ENCODE measurements at regions not wholly inside any gene's neighbourhood (a gene's known extent, or its start where the extent isn't known, plus 50 kb on each side); places are given as distances from the start of the nearest gene placed in this dataset.

DNA sequence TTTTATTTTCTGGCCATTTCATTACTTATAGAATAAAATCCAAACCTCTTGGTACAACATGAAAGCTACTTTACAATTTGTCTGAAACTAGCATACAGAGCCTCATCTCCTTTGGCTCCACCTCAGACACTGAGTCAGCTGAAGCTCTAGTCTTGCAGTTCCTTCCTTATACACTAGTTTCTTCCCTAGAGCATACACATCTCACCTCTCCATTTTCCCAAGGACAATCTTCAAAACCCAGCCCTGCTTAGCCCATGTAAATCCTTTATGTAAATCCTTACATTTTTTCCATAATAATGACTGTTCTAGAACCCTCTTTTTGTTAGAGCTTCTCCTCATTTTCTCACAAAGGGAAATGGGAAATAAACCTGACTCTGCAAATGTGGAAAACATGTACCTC, 463.4 kb downstream of the SLC16A7 start:
- TF ChIP-seq, protein P1, sequence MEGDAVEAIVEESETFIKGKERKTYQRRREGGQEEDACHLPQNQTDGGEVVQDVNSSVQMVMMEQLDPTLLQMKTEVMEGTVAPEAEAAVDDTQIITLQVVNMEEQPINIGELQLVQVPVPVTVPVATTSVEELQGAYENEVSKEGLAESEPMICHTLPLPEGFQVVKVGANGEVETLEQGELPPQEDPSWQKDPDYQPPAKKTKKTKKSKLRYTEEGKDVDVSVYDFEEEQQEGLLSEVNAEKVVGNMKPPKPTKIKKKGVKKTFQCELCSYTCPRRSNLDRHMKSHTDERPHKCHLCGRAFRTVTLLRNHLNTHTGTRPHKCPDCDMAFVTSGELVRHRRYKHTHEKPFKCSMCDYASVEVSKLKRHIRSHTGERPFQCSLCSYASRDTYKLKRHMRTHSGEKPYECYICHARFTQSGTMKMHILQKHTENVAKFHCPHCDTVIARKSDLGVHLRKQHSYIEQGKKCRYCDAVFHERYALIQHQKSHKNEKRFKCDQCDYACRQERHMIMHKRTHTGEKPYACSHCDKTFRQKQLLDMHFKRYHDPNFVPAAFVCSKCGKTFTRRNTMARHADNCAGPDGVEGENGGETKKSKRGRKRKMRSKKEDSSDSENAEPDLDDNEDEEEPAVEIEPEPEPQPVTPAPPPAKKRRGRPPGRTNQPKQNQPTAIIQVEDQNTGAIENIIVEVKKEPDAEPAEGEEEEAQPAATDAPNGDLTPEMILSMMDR (conservative IDR thresholded peaks at IDR 0.05 in 1 of 2, IDR thresholded peaks at IDR 0.05 in 1 of 2; ENCODE audit: extremely low read depth in 1 of 2, insufficient read depth in 1 of 2, low read depth in 1 of 2, low read length in 2 of 2) = peak in 1 of 2 donors; percentile 6
- no peak for TF ChIP-seq EZH2 (IDR thresholded peaks at IDR 0.05; ENCODE audit: borderline replicate concordance, low read length)

Measured in mammary epithelial cell (primary cell).